GM19372 (cell line): ENCODE measurements at regions not wholly inside any gene's neighbourhood (a gene's known extent, or its start where the extent isn't known, plus 50 kb on each side); places are given as distances from the start of the nearest gene placed in this dataset.

Experiments
- ATAC-seq: cut with Tn5 transposase; IDR thresholded peaks from one replicate; pipeline ENCODE4 v1.9.1; 2021; ENCODE audit warnings: mild to moderate bottlenecking, low read depth, moderate library complexity; ENCODE audit not compliant: unreplicated experiment

GRCh38 chr6:133748628-133749027 lies 140.3 kb upstream of the TCF21 start:
- ATAC-seq = no peak

DNA sequence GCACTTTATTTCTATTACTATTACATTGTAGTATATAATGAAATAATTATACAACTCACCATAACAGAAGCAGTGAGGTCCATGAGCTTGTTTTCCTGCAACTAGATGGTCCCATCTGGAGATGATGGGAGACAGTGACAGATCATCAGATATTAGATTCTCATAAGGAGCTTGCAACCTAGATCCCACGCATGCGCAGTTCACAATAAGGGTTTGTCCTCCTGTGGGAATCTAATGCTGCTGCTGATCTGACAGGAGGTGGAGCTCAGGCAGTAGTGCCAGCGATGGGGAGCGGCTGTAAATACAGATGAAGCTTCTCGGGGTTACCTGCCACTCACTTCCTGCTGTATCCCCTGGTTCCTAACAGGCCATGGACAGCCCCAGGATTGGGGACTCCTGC lies 139.5 kb upstream of the TCF21 start:
- no peak for ATAC-seq

DNA sequence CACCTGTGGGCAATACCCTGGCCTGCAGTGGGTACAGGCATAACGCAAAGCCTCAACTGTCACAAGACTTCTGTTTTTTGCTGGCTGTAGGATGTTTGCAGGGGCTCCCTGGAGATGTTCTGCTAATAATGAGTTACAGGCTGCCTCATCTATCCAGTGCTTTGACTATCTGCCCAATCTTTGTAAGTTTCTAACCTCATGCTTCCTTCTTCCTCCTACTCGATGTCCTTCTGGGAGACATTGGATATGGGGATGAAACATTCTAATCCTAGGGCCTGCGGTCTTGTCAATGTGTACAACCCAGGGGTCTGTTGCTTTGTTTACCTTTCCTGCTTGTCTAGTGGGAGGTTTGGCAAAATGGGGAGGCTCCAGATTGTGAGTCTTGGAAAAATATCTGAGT lies 136.8 kb upstream of the TCF21 start:
- no peak for ATAC-seq

GRCh38 chr6:133753756-133754155 lies 135.2 kb upstream of the TCF21 start:
- ATAC-seq = no peak

GRCh38 chr6:133754298-133754697 lies 134.6 kb upstream of the TCF21 start:
- no peak for ATAC-seq

- ATAC-seq = no peak
These were observed 132.7 kb upstream of the TCF21 start for GRCh38 chr6:133756078-133756695.

DNA sequence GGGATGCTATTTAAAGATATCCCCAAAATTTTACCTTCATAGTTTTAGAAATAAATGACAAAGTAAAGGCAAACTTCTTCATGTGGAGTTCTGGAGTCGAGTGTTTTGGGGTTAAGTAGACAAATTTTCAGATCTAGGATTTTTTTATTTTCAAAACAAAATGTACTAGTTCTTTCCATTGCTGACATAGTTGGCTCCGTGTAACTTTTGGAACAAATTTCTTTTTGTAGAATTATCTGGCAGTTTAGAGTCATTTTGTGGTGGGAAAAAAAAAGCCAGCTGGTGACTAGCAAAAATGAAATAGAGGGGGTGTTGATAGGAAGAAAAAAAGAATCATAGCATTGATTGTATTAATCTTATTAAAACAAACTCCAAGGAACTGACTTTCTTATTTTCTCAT lies 131.6 kb upstream of the TCF21 start:
- no peak for ATAC-seq

GRCh38 chr6:133758815-133759335 lies 130.0 kb upstream of the TCF21 start:
- no peak for ATAC-seq

- no peak for ATAC-seq
These were observed 129.4 kb upstream of the TCF21 start for GRCh38 chr6:133759524-133759923.

GRCh38 chr6:133761706-133762105 lies 127.2 kb upstream of the TCF21 start:
- ATAC-seq = no peak

GRCh38 chr6:133764008-133764753 lies 124.7 kb upstream of the TCF21 start:
- no peak for ATAC-seq

GRCh38 chr6:133764754-133765208 lies 124.1 kb upstream of the TCF21 start:
- ATAC-seq = no peak

GRCh38 chr6:133767357-133767970 lies 121.4 kb upstream of the TCF21 start:
- ATAC-seq = no peak

- ATAC-seq = no peak
These were observed 120.1 kb upstream of the TCF21 start for GRCh38 chr6:133768656-133769295.

DNA sequence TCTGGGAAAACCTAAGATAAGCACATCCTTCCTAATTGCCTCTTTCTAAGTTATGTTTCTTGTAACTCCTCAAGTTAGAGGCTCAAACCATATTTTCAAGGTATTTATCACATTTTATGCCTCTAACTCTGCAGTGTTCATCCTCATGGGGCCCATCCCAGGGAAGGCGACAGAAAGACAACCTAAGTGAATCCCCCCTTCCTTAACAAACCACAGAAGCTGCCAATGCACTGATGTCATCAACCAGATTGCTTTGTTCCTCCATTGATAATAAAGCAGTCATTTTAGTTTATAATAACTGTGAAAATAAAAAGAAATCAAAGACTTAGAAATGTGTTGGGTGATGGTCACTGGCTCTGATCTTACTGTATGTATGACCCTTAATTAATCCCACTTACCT lies 119.5 kb upstream of the TCF21 start:
- ATAC-seq = no peak

DNA sequence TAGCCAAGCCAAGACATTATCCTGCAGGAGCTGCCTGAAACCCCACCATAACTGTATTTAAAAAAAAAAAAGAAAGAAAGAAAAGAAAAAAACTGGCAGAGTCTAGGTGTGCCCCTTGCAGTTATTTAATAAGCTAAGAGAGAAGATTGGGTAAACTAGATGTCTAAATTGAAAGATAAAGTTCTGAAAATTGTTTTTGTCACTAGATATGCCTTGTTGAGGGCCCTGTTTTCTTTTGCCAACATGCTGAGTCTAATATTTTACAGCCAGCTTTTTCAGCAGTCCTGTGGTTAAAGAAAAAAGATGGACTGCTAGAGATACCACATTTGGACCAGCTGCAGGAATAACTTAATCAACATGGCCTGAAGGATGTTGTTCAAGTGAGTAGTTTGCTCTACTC lies 116.3 kb upstream of the TCF21 start:
- ATAC-seq = no peak

DNA sequence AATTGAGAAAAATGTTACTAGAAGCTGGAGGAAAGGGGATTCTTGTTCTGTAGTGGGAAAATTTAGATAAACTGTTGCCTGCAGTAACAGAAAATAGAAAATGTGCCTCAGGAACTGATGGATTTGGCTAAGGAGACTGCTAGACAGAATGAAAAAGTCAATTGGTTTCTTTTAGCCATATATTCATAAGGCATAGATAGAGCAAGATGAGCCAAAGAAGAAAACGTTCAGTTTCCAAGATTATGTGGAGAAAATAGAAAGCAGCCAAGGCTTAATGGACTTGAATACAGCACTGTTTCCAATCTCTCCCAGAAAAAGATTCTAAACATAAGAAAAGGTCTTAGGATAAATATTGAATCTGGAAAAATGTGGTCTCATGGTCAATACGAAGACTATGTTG lies 115.1 kb upstream of the TCF21 start:
- ATAC-seq = no peak

GRCh38 chr6:133774356-133774755 lies 114.6 kb upstream of the TCF21 start:
- no peak for ATAC-seq

- ATAC-seq = no peak
These were observed 110.3 kb upstream of the TCF21 start for GRCh38 chr6:133778414-133779130.

DNA sequence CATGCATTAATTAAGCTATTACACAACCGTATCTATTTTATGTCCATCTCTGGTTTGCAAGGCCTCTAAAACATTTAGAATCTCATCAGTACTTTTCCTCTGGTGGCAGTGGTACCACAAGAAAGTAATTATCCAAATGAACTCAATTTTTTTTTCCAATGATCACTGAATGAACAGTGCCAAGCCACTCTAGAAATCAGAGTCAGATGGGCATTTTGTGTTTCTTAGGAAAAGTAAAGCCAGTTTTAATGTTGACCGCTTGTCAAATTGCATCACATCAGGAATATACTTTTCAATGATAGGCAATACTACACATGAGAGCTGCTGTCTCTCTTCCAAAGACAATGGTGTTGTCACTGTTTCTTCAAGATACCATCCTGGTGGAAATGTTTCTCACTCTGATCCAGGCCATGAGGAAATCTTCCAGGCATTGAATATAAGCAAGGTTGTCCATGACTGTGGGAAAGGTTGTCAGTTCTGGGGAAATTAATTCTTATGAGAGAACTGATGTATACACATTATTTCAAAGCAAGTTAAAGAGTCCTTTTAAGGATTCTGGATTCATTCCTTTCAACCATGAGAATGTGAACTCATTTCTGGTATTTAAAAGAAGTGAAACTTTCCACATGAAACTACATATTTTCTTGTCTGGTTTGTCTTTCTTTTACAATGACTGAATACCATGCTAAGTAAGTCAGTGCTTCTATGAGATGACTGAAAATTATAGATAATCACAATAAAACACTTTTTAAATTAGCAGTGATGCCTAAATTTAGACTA lies 108.8 kb upstream of the TCF21 start:
- no peak for ATAC-seq
